SIG-M5 treated with dmso at 0.1 percent for 504 hours (cell line): ENCODE measurements at regions not wholly inside any gene's neighbourhood (a gene's known extent, or its start where the extent isn't known, plus 50 kb on each side); places are given as distances from the start of the nearest gene placed in this dataset.

Experiments used
- DNase-seq: peaks from one replicate; lab custom pipeline; 2025; ENCODE audit not compliant: unreplicated experiment; lab: John Stamatoyannopoulos, UW

DNA sequence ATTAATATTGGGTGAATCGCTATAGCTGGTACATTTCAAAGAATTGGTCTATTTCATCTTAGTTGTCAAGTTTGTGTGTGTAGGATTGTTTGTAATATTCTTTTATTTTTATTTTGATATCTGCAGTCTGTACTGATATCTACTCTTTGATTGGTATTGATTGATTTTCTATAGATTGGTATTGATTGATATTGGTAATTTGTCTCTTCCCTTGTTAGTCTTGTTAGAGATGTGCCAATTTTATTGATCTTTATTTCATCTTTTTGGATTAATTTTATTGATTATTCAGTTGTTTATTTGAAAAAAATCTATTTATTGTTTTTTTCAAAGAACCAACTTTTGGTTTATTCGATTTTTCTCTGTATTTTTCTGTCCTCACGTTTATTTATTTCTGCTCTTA, 61.4 kb downstream of the TM2D3 start:
- DNase-seq: no peak

DNA sequence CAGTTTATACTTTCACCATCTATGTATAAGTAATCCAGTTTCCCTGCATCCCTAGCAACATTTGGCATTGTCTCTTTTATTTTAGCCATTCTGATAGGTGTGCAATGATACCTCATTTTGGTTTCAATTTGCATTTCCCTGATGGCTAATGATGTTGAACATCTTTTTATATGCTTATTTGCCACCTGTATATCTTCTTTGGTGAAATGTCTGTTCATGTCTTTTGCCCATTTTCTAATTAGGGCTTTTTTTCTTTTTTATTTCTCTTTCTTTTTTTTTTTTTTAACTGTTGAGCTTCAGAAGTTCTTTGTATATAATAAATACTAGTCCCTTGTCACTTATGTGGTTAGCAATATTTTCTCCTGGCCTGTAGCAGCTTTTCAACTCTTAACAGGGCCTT, 68.9 kb downstream of the TM2D3 start:
- DNase-seq: no peak

DNA sequence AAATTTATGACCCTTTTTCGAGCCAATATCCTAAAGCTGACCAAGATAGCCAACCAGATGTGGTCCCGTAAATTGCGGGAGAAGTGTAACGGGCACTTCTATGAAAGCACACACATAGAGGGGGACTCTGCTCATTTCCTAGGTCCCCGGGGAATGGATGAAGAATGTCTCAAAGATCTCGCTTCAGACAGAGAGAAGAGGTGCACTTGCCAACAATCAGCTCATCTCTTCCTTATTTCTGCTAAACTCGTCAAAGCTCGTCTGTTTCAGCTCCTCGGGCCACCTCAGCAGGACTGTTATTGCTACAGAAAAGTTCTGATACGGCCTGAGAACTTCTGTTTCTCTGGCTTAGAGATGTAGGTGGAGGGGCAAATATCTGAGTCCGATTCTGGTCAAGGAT, 71.8 kb downstream of the TM2D3 start:
- no peak for DNase-seq

DNA sequence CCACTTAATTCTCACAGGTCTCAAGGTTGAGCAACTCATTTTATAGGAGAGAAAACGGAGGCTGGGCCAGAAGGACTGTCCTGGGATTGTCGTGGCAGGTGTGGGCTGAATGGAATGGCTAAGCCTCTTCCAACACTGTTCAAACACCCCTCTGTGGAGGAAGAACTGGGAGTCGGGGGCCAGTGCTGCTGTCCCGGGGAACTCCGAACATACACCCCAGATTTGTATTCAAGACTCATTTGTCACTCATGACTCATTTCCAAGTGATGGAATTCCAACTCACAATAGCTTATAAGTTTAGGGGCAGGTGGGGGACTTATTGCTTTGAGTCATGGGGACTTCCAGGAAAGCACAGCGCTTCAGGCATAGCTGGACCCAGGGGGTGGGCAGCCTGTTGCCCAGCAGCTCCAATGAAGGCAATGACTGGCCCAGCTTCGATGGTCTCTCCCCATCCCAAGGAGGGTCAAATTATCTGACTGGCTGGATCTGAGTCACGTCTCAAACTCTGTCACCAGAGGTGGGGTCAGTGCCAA, 72.5 kb downstream of the TM2D3 start:
- DNase-seq: no peak

DNA sequence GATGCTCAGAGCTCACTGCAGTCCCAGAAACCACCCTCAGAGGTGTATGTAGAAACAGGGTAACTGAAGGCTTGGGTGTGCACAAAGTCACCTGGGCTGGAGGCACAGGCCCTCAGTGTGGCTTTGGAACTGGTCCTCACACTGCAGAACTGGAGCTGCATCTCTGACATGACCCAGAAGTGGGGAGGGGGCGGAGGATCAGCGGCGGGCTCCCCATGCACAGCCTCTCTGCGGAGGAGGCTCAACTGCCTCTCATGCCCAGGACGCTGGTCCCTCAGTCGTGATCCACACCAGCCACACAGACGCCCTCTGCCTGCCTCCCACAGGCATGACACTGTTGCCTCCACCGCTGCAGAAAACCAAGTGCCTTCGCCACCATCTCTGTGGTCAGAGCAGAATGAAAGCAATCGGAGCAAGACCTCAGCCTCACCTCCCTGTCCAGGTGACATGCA, 73.7 kb downstream of the TM2D3 start:
- DNase-seq: peak; percentile 40

DNA sequence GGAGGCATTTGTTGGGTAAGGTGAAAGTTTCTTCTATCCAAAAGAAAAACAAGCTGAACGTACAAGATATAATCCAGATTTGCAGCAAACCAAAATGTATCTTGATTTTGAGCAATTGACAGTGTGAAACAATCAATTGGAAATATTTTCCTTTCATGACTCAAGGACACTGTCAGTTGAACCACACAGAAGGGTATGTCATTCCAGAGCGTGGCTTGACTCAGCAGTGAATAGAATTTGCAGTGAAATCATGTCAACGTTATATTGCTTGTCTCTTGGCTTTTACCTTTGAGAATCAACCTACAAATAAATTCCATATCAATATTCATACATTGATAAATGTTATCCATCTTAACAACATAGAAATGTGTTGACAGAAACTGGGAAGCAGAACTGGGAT, 78.2 kb downstream of the TM2D3 start:
- no peak for DNase-seq

DNA sequence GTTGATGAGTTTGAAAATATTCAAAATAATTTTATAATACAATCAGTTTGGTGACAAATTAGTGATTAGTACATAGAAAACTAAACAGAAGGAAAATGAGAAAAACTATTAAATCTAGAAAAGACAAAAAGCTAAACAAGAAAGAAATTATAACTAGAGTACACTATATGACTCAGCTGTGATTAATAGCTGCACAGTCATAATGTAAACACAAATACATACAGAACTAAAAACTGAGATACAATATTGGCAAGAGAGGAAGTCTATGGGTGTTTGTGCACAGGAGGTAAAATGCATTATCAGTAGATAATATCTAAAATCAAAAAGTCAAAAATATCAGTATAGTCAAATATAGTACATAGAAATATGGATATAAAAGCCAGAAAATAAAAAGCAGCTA, 80.7 kb upstream of the PCSK6 start:
- DNase-seq: no peak

DNA sequence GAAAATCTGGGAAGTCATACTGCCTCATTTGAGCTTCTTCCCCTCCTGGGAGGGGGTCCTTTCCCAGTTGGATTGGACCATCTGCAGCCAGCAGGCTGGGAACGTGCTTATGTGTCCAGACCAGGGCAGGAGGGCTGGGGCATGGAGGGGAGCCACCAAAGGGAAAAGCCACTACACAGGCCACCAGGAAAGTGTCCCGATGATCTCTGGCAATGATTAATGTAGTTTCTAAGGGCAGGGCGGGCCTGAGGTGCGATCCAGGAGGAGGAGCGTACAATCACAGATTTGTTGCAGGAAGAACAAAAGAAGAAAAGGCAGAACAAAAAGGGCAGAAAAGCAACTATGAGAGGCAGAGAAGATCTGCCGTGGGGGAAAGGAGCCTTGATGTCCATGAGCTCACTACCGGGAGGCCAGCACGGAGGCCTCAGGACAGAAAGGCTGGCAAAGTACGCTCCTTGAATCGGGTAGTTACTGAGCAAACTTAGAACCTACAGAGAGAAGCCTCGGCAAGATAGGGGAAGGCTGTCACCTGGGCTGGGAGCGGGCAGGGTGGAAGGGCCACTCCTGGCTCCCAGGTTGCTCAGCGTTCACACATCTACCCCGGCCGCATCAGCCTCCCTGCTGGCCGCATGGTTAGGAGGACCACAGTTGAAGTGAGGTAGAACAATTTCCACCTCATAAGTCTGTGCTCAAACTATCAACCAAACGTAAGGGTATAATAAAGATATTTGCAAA, 79.5 kb upstream of the PCSK6 start:
- no peak for DNase-seq

DNA sequence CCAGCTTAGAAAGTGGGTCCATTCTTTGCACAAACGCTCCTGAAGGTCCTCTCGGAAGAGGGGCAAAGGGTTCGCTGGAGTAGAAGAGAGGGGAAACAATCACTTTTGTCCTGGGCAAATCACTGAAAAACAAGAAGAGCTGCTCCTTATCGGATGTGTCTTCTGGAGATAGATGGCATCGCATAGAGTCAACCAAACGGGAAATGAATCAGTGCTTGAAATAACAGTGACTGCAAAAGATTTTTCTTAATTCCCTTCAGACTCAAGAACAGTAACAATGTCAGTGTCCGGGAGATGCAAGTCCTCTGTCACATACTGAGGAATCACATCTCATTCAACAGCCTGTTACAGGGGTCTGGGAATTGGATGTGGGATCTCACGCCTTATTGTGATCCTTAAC, 78.8 kb upstream of the PCSK6 start:
- no peak for DNase-seq

DNA sequence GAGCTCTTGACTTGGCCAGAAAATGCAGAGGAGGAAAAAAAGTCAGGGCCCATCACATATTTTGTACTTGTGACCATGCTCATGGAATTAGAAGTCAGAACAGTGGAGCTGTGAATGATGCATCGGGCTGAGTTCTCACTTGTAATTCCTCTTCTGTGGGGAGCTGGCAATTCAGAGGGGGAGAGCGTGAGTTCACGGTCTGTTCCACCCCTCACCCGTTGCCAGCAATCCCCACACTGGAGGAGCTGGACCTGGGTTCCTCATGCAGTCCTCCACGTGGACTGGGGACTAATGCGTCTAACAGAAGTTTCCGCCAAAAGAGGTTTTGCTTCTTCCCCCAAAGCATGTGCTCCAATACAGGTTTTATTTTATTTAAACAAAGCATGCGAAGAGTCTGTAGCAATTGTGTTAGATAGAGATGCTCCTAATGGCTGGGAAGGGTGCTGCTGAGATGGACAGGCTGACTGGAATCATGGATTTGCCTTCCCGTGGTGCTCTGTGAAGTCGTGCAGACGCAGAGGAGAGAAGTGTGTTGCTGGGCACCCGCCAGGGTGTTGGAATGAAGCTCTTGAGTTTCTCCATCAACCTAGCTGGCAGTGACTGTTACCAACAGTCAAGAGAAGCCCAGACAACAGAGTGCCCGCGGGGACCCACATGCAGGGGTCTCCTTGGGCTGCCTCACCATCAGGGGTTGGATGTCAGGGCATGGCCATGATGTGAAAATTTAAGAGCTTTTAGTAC, 77.4 kb upstream of the PCSK6 start:
- no peak for DNase-seq

DNA sequence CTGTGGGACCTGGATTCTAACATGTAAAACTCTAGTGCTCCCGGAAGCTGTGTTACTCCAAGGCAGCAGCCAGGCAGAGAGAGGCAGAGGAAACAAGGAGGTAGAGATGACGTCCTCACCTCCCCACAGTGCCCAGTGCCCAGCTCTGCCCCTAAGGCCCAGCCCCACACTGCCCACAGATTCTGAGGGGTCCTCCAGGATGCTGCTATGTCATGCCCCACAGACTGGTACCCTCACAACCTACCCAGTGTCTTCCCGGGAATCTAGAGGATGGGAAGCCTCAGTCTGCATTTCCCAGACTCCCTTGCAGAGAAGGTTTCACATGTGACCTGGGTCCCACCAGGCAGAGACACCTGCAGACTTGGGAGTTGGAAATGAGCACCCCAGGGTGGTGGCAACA, 75.9 kb upstream of the PCSK6 start:
- DNase-seq: no peak

DNA sequence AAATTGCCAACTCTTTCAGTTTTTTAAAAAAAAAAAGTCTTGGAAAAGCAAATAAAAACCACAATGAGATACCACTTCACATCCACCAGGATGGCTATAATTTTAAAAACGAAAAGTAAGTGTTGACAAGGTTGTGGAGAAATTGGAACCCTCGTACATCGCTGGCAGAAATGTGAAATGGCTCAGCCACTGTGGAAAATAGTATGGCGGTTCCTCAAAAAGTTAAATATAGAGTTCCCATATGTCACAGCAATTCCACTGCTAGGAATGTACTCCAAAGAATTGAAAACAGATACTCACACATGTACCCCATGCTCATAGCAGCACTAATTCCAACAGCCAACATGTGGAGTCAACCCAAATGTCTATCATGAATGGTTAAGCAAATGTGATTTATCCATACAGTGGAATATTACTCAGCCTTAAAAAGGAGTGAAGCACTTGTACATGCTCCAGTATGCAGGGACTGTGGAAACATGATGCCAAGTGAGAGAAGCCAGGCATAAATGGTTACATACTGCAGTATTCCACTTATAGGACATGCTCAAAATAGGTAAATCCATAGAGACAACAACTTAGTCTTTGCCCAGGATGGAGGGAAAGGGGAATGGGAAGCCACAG, 73.8 kb upstream of the PCSK6 start:
- DNase-seq: no peak

DNA sequence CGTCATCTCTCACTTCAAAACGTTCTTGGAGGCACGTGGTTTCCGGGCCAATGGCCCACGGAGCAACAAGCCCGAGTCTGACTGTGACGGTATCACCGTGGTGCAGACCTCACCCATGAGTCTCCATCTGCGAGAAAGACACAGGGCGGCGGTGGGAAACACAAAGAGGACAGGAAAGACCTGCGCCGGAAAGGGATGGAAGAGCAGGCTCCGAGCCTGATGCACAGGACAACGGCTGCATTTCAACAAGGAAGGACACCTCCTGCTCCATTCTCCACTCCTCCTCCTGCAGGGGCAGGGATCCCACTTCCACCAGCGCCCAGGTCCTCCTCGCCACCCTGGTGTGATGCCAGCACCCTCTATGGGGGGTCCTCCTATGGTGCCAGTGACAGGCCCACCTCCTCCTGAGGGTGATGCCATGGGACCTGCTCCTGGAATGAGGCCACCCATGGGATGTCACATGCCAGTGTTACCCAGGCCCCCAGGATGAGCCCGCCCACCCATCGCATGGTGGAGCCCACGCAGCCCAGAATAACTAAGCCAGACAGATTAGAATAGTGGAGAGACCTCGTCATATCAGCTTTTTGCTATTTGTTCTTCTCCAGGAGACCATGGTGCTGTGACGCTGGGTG, 73.0 kb upstream of the PCSK6 start:
- no peak for DNase-seq

DNA sequence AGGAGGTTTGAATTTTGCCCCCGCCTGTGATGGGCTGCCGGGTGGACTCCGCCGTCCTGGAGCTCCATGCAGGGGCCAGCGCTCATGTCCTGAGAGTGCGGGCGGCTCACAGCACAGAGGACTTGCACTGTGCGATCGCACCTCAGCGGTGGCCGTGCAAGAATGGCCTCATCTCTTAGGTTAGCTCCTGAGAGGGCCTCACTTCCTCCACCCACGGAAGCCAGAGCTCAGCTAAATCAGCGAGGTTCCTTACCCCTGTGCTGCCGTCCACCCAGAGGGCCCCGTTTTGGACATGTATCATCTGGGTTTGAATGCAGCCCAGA, 72.0 kb upstream of the PCSK6 start:
- DNase-seq: no peak

DNA sequence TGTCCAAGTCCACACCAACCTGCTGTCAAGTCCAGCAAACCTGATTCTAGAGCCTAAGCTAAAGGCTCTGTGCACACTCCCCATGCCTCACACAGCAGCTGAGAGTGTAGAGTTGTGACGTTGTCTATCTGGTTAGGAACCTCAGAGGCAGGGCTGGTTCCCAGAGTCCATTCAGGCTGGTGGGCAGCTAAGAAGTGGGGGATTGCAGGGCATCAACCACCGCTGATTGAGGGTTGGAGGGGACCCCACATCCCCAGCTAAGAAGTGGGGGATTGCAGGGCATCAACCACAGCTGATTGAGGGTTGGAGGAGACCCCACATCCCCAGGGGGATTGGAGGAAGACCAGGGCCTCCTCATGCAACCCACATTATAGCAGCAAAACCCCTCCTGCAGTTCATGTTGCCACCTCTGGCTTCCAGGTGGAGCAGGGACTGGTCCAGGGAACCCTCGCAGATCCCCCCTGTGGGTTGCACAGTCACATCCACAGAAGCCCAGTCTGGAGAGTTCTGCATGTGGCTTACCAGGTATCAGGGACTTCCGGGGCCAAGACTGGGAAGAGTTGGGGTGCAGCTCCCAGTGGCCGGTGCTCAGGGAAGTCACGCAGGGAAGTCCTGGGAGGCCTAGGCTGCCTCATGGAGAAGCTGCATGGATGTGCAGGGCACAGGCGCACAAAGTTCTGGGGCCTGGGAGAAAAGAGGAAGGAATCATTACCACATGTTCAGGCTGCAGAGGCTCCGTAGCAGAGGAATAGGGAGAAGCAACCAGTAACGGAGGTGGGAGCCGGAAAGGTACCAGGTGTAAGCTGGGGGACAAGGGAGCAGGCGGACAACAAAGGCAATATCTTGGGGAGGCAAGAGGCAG, 71.4 kb upstream of the PCSK6 start:
- no peak for DNase-seq

DNA sequence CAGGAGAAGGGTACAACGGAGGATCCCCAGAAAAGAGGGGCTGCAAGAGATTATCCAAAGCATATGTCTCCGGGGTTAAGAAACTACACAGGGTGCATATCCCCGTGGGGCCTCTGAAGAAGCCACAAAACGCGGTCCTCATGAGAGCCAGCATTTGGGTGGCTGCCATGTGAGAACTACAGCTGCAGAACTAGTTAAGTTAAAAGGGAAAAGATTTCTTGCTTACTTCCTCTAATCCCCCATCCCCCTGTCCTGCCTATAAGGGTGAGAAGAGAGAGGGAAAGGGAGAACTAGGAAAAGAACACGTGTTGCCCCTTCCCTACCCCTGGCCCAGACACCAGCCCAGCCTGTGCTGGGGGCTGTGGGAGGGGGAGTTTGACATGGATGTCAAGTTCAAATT, 70.4 kb upstream of the PCSK6 start:
- peak; percentile 45 for DNase-seq

DNA sequence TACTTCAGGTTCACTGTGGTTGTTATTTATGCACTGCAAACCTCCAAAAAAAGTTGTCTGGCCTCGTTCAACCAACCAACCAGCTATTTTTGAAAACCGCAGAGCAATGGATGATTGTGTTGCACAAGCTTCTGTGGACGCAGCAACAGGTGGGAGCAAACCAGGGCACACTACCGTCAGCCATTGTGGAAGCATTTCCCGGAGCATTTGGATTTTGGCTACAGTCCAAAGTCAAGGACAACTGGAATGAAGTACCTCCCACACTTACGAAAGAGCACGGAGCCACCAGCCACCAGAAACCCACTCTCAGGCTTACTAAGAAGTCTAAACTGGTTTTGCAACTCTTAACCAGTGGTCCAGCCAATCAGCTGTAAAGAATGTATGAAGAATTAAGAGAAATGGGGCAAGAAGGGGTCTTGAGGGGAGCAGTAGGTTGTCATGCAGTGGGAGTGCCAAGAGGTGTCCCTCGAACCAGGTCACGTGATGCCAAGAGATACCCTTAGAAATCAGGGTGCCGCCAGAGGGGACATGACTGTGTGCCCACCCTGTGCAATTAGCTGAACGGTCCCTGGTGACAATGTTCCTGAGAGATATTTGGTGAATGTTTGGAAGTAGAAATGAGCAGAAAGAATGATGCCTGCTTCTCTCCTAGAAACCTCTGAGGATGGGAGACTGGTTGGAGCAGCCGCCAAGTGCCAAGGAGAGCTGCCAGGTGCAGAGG, 68.9 kb upstream of the PCSK6 start:
- peak; percentile 38 for DNase-seq

DNA sequence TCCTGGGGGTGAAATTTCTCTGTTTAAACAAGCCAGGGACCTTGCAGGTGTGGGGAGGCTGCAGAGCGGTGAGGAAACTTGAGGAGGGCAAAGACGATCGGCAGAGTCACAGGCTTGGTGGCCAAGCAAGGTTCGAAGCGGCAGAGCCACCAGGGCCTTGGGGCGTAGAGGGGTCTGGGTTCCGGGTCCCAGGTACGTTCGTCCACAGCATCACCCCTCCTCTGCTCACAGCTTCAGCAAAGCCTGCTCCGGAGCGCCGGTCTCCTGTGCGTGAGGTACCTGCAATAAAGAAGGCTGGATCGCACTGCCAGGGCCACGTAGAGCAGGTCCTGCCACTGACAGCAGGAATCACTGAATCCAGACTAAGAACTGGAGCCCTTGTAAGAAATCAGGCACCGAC, 66.8 kb upstream of the PCSK6 start:
- no peak for DNase-seq

DNA sequence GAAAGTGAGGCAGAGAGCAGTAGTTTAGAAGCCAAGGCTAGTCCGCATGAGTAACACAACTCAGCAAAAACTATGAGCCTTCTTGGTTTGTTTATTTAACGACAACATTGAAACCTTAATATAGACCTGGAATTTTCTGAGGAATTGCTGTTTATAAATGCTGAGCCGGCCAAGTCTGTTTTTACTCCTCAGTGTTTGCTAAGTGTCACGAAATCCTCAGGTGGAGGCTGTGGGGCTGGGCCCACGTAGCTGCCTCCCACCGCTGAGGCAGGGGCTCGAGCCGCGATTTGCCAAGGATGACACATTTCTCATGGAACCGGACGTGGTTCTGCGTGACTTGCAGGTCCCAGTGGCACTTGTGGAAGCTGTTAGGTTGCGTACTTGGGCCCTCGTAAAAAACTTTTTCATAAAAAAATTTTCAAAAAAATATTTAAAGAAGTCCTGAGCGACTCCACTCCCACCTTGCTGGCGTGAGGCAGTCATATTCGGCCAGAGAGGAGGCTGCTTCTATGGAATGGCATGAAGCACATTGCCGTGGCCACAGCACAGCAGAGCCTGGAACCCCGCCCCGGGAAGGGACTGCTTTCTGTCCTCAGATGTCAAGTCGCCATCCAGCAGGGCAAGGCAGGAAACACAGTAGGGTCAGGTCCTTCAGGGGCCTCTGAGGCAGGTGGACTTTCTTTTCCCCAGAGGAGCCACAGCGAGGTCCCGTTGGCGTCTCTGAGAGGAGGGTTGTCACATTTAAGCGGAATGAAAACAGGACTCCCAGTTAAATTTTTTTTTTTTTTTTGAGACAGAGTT, 64.8 kb upstream of the PCSK6 start:
- no peak for DNase-seq
